MM.1S (cell line): ENCODE measurements at regions not wholly inside any gene's neighbourhood (a gene's known extent, or its start where the extent isn't known, plus 50 kb on each side); places are given as distances from the start of the nearest gene placed in this dataset.

Source experiments
- EZH2 ChIP-seq: fragments of 300-600 bp; sonication (generic); optimal IDR thresholded peaks from 2 replicates; pipeline ENCODE3; 2017; ENCODE audit warnings: low read depth, mild to moderate bottlenecking, antibody characterized with exemption, low read length, mixed read lengths
- TF ChIP-seq, protein P1 (sequence below): fragments of 300-600 bp; sonication (generic); IDR thresholded peaks from 2 replicates; pipeline ENCODE4 v1.5.1; 2016; ENCODE audit warnings: antibody characterized with exemption, low read length, mixed read lengths

DNA sequence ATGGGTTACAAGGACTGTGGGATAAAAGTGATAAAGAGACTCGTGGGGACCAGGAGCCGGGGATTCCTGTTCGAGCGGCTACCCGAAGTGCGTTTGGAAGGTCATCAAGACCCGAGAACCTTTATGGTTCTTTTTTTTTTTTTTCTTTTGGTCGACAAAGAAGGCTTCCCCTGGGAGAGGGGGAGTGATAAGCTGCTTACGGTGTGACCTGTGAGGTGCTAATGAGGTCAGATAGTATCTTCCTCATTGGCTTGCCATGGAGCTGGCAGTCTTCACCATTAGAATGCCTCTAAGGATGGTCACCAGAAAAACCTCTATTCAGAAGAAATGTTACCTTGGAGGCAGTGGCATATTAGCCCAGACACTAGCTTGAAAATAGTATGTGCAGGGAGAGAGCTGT lies 92.3 kb upstream of the STEAP4 start:
- TF ChIP-seq, protein P1, sequence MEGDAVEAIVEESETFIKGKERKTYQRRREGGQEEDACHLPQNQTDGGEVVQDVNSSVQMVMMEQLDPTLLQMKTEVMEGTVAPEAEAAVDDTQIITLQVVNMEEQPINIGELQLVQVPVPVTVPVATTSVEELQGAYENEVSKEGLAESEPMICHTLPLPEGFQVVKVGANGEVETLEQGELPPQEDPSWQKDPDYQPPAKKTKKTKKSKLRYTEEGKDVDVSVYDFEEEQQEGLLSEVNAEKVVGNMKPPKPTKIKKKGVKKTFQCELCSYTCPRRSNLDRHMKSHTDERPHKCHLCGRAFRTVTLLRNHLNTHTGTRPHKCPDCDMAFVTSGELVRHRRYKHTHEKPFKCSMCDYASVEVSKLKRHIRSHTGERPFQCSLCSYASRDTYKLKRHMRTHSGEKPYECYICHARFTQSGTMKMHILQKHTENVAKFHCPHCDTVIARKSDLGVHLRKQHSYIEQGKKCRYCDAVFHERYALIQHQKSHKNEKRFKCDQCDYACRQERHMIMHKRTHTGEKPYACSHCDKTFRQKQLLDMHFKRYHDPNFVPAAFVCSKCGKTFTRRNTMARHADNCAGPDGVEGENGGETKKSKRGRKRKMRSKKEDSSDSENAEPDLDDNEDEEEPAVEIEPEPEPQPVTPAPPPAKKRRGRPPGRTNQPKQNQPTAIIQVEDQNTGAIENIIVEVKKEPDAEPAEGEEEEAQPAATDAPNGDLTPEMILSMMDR = no peak
- no peak for TF ChIP-seq EZH2
